ENCODE measurements at regions not wholly inside any gene's neighbourhood (a gene's known extent, or its start where the extent isn't known, plus 50 kb on each side); places are given as distances from the start of the nearest gene placed in this dataset.

DNA sequence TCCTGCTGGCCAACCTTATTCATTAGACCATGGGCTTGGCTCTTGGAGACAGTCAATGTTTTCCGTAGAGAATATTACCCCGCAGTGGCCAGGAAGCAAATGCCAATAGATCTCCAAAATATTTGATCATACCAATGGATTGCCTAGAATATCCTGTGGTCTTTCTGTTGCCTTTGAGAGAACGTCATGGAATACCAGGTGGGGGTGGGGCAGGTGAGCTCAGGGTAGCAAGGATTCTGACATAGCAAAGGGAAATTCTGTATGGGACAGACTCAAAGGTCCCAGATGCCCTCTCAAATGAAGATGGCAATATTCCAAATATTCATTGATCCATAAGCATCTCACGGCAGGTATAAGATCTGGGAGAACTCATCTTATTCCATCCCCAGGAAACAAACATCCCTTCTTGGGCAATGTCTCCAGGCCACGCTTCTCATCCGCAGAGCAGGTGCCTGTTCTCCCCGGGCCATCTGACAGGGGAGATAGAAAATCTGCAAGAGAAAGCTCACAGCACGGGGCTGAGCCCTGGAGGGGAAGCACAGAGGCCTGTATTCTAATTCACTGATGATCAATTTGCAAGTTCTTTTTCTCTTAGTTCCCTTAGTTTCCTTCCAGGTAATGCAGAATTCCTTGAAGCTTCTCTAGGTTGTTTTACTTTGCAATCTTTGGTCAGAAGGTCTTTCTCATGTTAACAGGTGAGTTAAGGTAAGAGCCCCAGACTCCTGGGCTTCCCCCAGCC is 69.6 kb upstream of the TSHZ3 start (continued):
- TF ChIP-seq, protein P1, sequence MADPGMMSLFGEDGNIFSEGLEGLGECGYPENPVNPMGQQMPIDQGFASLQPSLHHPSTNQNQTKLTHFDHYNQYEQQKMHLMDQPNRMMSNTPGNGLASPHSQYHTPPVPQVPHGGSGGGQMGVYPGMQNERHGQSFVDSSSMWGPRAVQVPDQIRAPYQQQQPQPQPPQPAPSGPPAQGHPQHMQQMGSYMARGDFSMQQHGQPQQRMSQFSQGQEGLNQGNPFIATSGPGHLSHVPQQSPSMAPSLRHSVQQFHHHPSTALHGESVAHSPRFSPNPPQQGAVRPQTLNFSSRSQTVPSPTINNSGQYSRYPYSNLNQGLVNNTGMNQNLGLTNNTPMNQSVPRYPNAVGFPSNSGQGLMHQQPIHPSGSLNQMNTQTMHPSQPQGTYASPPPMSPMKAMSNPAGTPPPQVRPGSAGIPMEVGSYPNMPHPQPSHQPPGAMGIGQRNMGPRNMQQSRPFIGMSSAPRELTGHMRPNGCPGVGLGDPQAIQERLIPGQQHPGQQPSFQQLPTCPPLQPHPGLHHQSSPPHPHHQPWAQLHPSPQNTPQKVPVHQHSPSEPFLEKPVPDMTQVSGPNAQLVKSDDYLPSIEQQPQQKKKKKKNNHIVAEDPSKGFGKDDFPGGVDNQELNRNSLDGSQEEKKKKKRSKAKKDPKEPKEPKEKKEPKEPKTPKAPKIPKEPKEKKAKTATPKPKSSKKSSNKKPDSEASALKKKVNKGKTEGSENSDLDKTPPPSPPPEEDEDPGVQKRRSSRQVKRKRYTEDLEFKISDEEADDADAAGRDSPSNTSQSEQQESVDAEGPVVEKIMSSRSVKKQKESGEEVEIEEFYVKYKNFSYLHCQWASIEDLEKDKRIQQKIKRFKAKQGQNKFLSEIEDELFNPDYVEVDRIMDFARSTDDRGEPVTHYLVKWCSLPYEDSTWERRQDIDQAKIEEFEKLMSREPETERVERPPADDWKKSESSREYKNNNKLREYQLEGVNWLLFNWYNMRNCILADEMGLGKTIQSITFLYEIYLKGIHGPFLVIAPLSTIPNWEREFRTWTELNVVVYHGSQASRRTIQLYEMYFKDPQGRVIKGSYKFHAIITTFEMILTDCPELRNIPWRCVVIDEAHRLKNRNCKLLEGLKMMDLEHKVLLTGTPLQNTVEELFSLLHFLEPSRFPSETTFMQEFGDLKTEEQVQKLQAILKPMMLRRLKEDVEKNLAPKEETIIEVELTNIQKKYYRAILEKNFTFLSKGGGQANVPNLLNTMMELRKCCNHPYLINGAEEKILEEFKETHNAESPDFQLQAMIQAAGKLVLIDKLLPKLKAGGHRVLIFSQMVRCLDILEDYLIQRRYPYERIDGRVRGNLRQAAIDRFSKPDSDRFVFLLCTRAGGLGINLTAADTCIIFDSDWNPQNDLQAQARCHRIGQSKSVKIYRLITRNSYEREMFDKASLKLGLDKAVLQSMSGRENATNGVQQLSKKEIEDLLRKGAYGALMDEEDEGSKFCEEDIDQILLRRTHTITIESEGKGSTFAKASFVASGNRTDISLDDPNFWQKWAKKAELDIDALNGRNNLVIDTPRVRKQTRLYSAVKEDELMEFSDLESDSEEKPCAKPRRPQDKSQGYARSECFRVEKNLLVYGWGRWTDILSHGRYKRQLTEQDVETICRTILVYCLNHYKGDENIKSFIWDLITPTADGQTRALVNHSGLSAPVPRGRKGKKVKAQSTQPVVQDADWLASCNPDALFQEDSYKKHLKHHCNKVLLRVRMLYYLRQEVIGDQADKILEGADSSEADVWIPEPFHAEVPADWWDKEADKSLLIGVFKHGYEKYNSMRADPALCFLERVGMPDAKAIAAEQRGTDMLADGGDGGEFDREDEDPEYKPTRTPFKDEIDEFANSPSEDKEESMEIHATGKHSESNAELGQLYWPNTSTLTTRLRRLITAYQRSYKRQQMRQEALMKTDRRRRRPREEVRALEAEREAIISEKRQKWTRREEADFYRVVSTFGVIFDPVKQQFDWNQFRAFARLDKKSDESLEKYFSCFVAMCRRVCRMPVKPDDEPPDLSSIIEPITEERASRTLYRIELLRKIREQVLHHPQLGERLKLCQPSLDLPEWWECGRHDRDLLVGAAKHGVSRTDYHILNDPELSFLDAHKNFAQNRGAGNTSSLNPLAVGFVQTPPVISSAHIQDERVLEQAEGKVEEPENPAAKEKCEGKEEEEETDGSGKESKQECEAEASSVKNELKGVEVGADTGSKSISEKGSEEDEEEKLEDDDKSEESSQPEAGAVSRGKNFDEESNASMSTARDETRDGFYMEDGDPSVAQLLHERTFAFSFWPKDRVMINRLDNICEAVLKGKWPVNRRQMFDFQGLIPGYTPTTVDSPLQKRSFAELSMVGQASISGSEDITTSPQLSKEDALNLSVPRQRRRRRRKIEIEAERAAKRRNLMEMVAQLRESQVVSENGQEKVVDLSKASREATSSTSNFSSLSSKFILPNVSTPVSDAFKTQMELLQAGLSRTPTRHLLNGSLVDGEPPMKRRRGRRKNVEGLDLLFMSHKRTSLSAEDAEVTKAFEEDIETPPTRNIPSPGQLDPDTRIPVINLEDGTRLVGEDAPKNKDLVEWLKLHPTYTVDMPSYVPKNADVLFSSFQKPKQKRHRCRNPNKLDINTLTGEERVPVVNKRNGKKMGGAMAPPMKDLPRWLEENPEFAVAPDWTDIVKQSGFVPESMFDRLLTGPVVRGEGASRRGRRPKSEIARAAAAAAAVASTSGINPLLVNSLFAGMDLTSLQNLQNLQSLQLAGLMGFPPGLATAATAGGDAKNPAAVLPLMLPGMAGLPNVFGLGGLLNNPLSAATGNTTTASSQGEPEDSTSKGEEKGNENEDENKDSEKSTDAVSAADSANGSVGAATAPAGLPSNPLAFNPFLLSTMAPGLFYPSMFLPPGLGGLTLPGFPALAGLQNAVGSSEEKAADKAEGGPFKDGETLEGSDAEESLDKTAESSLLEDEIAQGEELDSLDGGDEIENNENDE (IDR thresholded peaks at IDR 0.05; ENCODE audit: insufficient replicate concordance, low read length) = peak; percentile 96
- TF ChIP-seq SP1 (IDR thresholded peaks at IDR 0.05; ENCODE audit: low read depth, low read length) = peak; percentile 78
- 0 out of 2 replicates have a peak, but pooled peaks have one; percentile 22 for TF ChIP-seq TBP (IDR thresholded peaks at IDR 0.05; ENCODE audit: low read depth, low read length)
- peak; percentile 54; the same call in 1 of the 2 replicates for TF ChIP-seq CREB1 (IDR thresholded peaks at IDR 0.05)
- peak; percentile 94 for TF ChIP-seq TCF12 (IDR thresholded peaks at IDR 0.05; ENCODE audit: low read depth, low read length)
- TF ChIP-seq GABPA (IDR thresholded peaks at IDR 0.05; ENCODE audit: borderline replicate concordance, insufficient read depth, low read length) = no peak
- peak in 1 of 2 experiments; percentile 93; a peak in 1 of 3 replicates for TF ChIP-seq EP300 (IDR thresholded peaks at IDR 0.05; ENCODE audit: borderline replicate concordance in 1 of 2, low read depth in 2 of 2, low read length in 2 of 2)
- TF ChIP-seq TAF1 (IDR thresholded peaks at IDR 0.05; ENCODE audit: low read depth, low read length) = peak; percentile 15; the same call in 1 of the 2 replicates
- peak in 1 of 2 experiments; percentile 59; a peak in 1 of 4 replicates for TF ChIP-seq SIN3A (conservative IDR thresholded peaks at IDR 0.05 in 1 of 2, IDR thresholded peaks at IDR 0.05 in 1 of 2; ENCODE audit: low read depth in 1 of 2, low read length in 2 of 2)
- no peak for TF ChIP-seq RNF2 (IDR thresholded peaks at IDR 0.05; ENCODE audit: borderline replicate concordance, low read depth, low read length, missing control alignments, poor library complexity, severe bottlenecking)
